H1 (cell line): ENCODE measurements at regions not wholly inside any gene's neighbourhood (a gene's known extent, or its start where the extent isn't known, plus 50 kb on each side); places are given as distances from the start of the nearest gene placed in this dataset.

Experiments used
- CTCF ChIA-PET: fragments of 300-600 bp; sonication (Branson Sonifier 250); formaldehyde crosslinking; loops from one replicate; lab custom pipeline; 2021; ENCODE audit not compliant: partially characterized antibody; lab: Charles Lee
- POLR2A ChIA-PET: fragments of 300-600 bp; sonication (Branson Sonifier 250); formaldehyde crosslinking; loops from one replicate; lab custom pipeline; 2021; ENCODE audit warnings: inconsistent platforms; ENCODE audit not compliant: partially characterized antibody; lab: Charles Lee
- DNase-seq, 2 experiments: peaks; one replicate each; pipeline versions ENCODE4 v3.0.0 to v3.0.0-alpha.2; 2010 to 2022; ENCODE audit warnings: low spot score in 2 of 2, low read depth in 1 of 2, mixed read lengths in 1 of 2
- FAIRE-seq: peaks from 2 replicates; lab custom pipeline; 2011; peaks lifted over from hg19 to GRCh38; lab: Jason Lieb, UNC
- H2AFZ ChIP-seq: 2 replicates; pipeline ENCODE4 v1.8.1; 2012; ENCODE audit warnings: low read length, inconsistent platforms
- H2AK5ac ChIP-seq: 2 replicates; pipeline ENCODE4 v1.6.1; 2013; ENCODE audit warnings: low read depth, low read length
- H2BK120ac ChIP-seq: replicated peaks from 2 replicates; pipeline ENCODE3; 2013; ENCODE audit warnings: low read depth, low read length, inconsistent platforms
- H2BK12ac ChIP-seq: 2 replicates; pipeline ENCODE4 v1.6.1; 2013; ENCODE audit warnings: low read depth, low read length
- H2BK15ac ChIP-seq: 2 replicates; pipeline ENCODE4 v1.6.1; 2013; ENCODE audit warnings: low read length
- H2BK20ac ChIP-seq: 2 replicates; pipeline ENCODE4 v1.6.1; 2013; ENCODE audit warnings: low read length
- H2BK5ac ChIP-seq: 2 replicates; pipeline ENCODE4 v1.6.1; 2013; ENCODE audit warnings: low read depth, low read length
- H3K14ac ChIP-seq: 2 replicates; pipeline ENCODE4 v1.6.1; 2013; ENCODE audit warnings: inconsistent platforms; ENCODE audit not compliant: insufficient read length
- H3K18ac ChIP-seq: 2 replicates; pipeline ENCODE4 v1.6.1; 2013; ENCODE audit warnings: low read length; ENCODE audit errors: extremely low read depth
- H3K23ac ChIP-seq: 2 replicates; pipeline ENCODE4 v1.6.1; 2013; ENCODE audit warnings: inconsistent platforms; ENCODE audit not compliant: insufficient read length
- H3K23me2 ChIP-seq: 2 replicates; pipeline ENCODE4 v1.6.1; 2013; ENCODE audit warnings: low read depth, low read length
- H3K27ac ChIP-seq: 2 replicates; pipeline ENCODE4 v1.6.1; 2011; ENCODE audit warnings: low read depth, low read length, inconsistent platforms
- H3K27me3 ChIP-seq, 4 experiments: replicated peaks in 1 of 4; 1 replicate in 1 of 4; 2 replicates in 3 of 4; pipeline versions ENCODE4 v1.6.1 to v1.8.1; 2011 to 2013; ENCODE audit warnings: low read length in 3 of 4, mild to moderate bottlenecking in 3 of 4, inconsistent platforms in 2 of 4, mixed read lengths in 2 of 4, moderate library complexity in 1 of 4; ENCODE audit not compliant: control insufficient read depth in 3 of 4, insufficient read depth in 3 of 4; ENCODE audit errors: extremely low read depth in 1 of 4
- H3K36me3 ChIP-seq, 4 experiments: 2 replicates each; pipeline versions ENCODE4 v1.6.1 to v1.8.1; 2011 to 2013; ENCODE audit warnings: mild to moderate bottlenecking in 4 of 4, low read length in 3 of 4, moderate library complexity in 2 of 4, control low read depth in 1 of 4, inconsistent platforms in 1 of 4; ENCODE audit not compliant: insufficient read depth in 4 of 4, control insufficient read depth in 2 of 4
- H3K4ac ChIP-seq: replicated peaks from 2 replicates; pipeline ENCODE3; 2013; ENCODE audit warnings: low read length, low read depth, mixed read lengths, inconsistent platforms; ENCODE audit not compliant: insufficient read length
- H3K4me1 ChIP-seq, 4 experiments: replicated peaks in 1 of 4; 1 replicate in 1 of 4; 2 replicates in 3 of 4; pipeline versions ENCODE4 v1.6.1 to v1.8.1; 2011 to 2013; ENCODE audit warnings: low read length in 3 of 4, inconsistent platforms in 2 of 4, mixed read lengths in 1 of 4; ENCODE audit not compliant: insufficient read depth in 4 of 4, control insufficient read depth in 3 of 4
- H3K4me2 ChIP-seq, 2 experiments: 2 replicates each; pipeline versions ENCODE4 v1.6.1 to v1.8.1; 2011 to 2013; ENCODE audit warnings: low read depth in 2 of 2, low read length in 2 of 2, control low read depth in 1 of 2, inconsistent platforms in 1 of 2, mild to moderate bottlenecking in 1 of 2; ENCODE audit not compliant: insufficient read depth in 1 of 2
- H3K4me3 ChIP-seq, 4 experiments: fragments of 200-600, 300-600 bp in 1 of 4; sonication (generic), shearing (Covaris generic), sonication (Bioruptor Twin) in 1 of 4; 2 replicates each; pipeline versions ENCODE4 v1.5.1 to v1.8.1; 2011 to 2016; ENCODE audit warnings: low read length in 4 of 4, low read depth in 3 of 4, control low read depth in 2 of 4, inconsistent platforms in 2 of 4, mild to moderate bottlenecking in 2 of 4, mixed read lengths in 1 of 4, moderate library complexity in 1 of 4; ENCODE audit not compliant: insufficient read depth in 2 of 4; ENCODE audit errors: extremely low read depth in 1 of 4
- H3K56ac ChIP-seq: replicated peaks from 2 replicates; pipeline ENCODE3; 2013; ENCODE audit warnings: low read depth, mild to moderate bottlenecking, mixed read lengths, low read length, inconsistent platforms; ENCODE audit not compliant: insufficient read length
- H3K79me1 ChIP-seq: 2 replicates; pipeline ENCODE4 v1.6.1; 2013; ENCODE audit warnings: low read depth, low read length, control low read depth
- H3K79me2 ChIP-seq, 2 experiments: 2 replicates each; pipeline versions ENCODE4 v1.6.1 to v1.8.1; 2012 to 2013; ENCODE audit warnings: low read length in 2 of 2, mild to moderate bottlenecking in 2 of 2, inconsistent platforms in 1 of 2; ENCODE audit not compliant: insufficient read depth in 2 of 2, control insufficient read depth in 1 of 2
- H3K9ac ChIP-seq, 4 experiments: replicated peaks in 1 of 4; 1 replicate in 1 of 4; 2 replicates in 3 of 4; pipeline versions ENCODE4 v1.6.1 to v1.8.1; 2011 to 2013; ENCODE audit warnings: low read depth in 3 of 4, low read length in 3 of 4, control low read depth in 2 of 4, mild to moderate bottlenecking in 2 of 4, moderate library complexity in 2 of 4, inconsistent platforms in 1 of 4; ENCODE audit errors: extremely low read depth in 1 of 4
- H3K9me3 ChIP-seq, 2 experiments: 2 replicates each; pipeline versions ENCODE4 v1.6.1 to v1.8.1; 2012 to 2013; ENCODE audit warnings: mild to moderate bottlenecking in 2 of 2, moderate library complexity in 2 of 2, control low read depth in 1 of 2, inconsistent platforms in 1 of 2, low read depth in 1 of 2, low read length in 1 of 2, mixed read lengths in 1 of 2; ENCODE audit not compliant: insufficient read depth in 2 of 2
- H4K20me1 ChIP-seq, 2 experiments: replicated peaks in 1 of 2; 2 replicates each; pipeline versions ENCODE3 to v1.8.1; 2011 to 2013; ENCODE audit warnings: inconsistent platforms in 2 of 2, low read length in 2 of 2, mild to moderate bottlenecking in 1 of 2; ENCODE audit not compliant: insufficient read depth in 2 of 2, control insufficient read depth in 1 of 2
- H4K5ac ChIP-seq: 2 replicates; pipeline ENCODE4 v1.6.1; 2013; ENCODE audit warnings: low read length, low read depth, mixed read lengths, inconsistent platforms; ENCODE audit not compliant: insufficient read length
- H4K8ac ChIP-seq: 2 replicates; pipeline ENCODE4 v1.8.0; 2013; ENCODE audit warnings: mild to moderate bottlenecking, moderate library complexity, low read length, inconsistent platforms; ENCODE audit not compliant: insufficient read depth; ENCODE audit errors: extremely low read depth
- H4K91ac ChIP-seq: replicated peaks from 2 replicates; pipeline ENCODE3; 2013; ENCODE audit warnings: low read length, mixed read lengths, inconsistent platforms; ENCODE audit not compliant: insufficient read length
- CEBPB ChIP-seq: IDR thresholded peaks from 2 replicates; pipeline ENCODE4 v1.6.1; 2012; ENCODE audit warnings: low read depth, low read length
- CREB1 ChIP-seq: IDR thresholded peaks from 2 replicates; pipeline ENCODE4 v1.6.1; 2012; ENCODE audit warnings: inconsistent platforms
- EZH2 ChIP-seq: fragments of 200-600 bp; sonication (generic); IDR thresholded peaks from 2 replicates; pipeline ENCODE4 v1.7.1; 2012; ENCODE audit warnings: low read depth, mild to moderate bottlenecking, moderate library complexity, low read length, inconsistent platforms; ENCODE audit not compliant: severe bottlenecking
- HDAC2 ChIP-seq, 2 experiments: fragments of 300-600 bp in 1 of 2; sonication (generic) in 1 of 2; IDR thresholded peaks; 2 replicates each; pipeline ENCODE4 v1.6.1; 2011 to 2012; ENCODE audit warnings: low read depth in 2 of 2, low read length in 2 of 2, mild to moderate bottlenecking in 2 of 2, moderate library complexity in 2 of 2, borderline replicate concordance in 1 of 2, inconsistent platforms in 1 of 2
- JUND ChIP-seq: IDR thresholded peaks from 2 replicates; pipeline ENCODE4 v1.6.1; 2011; ENCODE audit warnings: mild to moderate bottlenecking, improper control_type of control experiment, low read length
- NRF1 ChIP-seq: IDR thresholded peaks from 2 replicates; pipeline ENCODE4 v1.6.1; 2011; ENCODE audit warnings: mild to moderate bottlenecking, low read depth, low read length, improper control_type of control experiment
- RFX5 ChIP-seq: IDR thresholded peaks from 2 replicates; pipeline ENCODE4 v1.6.1; 2011; ENCODE audit warnings: low read depth, low read length, improper control_type of control experiment, borderline replicate concordance
- SRF ChIP-seq: IDR thresholded peaks from 2 replicates; pipeline ENCODE4 v1.6.1; 2011; ENCODE audit warnings: mild to moderate bottlenecking, low read depth, low read length, moderate library complexity
- TAF7 ChIP-seq: optimal IDR thresholded peaks from 2 replicates; pipeline ENCODE3; 2011; ENCODE audit warnings: low read depth, mild to moderate bottlenecking, inconsistent platforms, low read length, moderate library complexity, borderline replicate concordance
- TF ChIP-seq, protein P1 (sequence below): IDR thresholded peaks from 2 replicates; pipeline ENCODE4 v1.6.1; 2011; ENCODE audit warnings: low read length, improper control_type of control experiment

DNA sequence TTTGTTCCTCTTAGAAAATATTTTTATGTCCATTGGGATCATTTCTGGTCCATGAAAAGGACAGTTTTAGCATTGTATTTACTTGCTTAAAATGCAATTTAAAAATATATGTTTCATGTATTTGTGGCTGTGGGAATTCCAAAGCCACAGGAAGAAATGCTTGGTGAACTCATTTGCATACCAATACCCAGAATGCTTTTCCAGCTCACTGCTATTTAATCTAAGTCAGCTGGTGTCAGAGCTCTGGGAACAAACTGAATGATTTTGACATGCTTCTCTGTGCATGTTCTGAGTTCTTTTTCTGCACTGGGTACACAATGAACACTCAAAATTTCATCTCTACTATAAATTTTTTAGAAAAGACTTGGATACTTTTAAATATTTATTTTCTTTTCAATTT, 482.8 kb upstream of the ARRDC3 start:
- Histone ChIP-seq H3K27me3 (no peaks in the 10 kb centered on the region), H3K79me2 (no peaks in the 10 kb centered on the region), H2AFZ (no peak overlapping the region), H4K20me1 (no peaks in the 10 kb centered on the region), H3K14ac (no peak overlapping the region), H3K4me3 (no peak overlapping the region), H4K8ac (no peak overlapping the region), H2AK5ac (no peak overlapping the region), H4K5ac (peak overlapping the region; percentile 87), H3K4ac (no peak overlapping the region), H3K4me1 (peaks cover 0 to 6% (median 0%) of the 10 kb centered on the region in 4 experiments; a peak in 1 of 7 replicates), H3K9me3 (no peaks in the 10 kb centered on the region), H2BK20ac (no peak overlapping the region), H3K23me2 (no peaks in the 10 kb centered on the region), H2BK5ac (no peak overlapping the region), H3K23ac (no peak overlapping the region), H2BK15ac (no peak overlapping the region), H3K9ac (no peak overlapping the region), H3K27ac (no peak overlapping the region), H3K36me3 (no peaks in the 10 kb centered on the region), H2BK12ac (no peak overlapping the region), H3K4me2 (no peak overlapping the region; a peak in 1 of 4 replicates), H2BK120ac (no peak overlapping the region), H3K18ac (no peak overlapping the region), H4K91ac (no peak overlapping the region), H3K79me1 (no peaks in the 10 kb centered on the region), H3K56ac (no peak overlapping the region)
- ChIA-PET CTCF (interaction anchor here (1.2 kb wide), 1 partner anchor 13 kb away, joined by 3 read pairs; no protein-coding TSS in a partner anchor), POLR2A (interaction anchor here (1.4 kb wide), 1 partner anchor 12 kb away, joined by 3 read pairs; no protein-coding TSS in a partner anchor)
- FAIRE-seq, result no peak
- DNase-seq, result no peak
- no peak for TF ChIP-seq JUND
- no peak for TF ChIP-seq TAF7
- TF ChIP-seq RFX5, result no peak
- no peak for TF ChIP-seq CREB1
- TF ChIP-seq SRF, result no peak
- no peak for TF ChIP-seq NRF1
- TF ChIP-seq CEBPB, result no peak
- TF ChIP-seq EZH2, result no peak
- TF ChIP-seq, protein P1, sequence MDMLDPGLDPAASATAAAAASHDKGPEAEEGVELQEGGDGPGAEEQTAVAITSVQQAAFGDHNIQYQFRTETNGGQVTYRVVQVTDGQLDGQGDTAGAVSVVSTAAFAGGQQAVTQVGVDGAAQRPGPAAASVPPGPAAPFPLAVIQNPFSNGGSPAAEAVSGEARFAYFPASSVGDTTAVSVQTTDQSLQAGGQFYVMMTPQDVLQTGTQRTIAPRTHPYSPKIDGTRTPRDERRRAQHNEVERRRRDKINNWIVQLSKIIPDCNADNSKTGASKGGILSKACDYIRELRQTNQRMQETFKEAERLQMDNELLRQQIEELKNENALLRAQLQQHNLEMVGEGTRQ, result no peak
- TF ChIP-seq HDAC2 (IDR thresholded peaks at IDR 0.05; ENCODE audit: borderline replicate concordance in 1 of 2, low read depth in 2 of 2, low read length in 2 of 2), result no peak
